ENCODE measurements at regions not wholly inside any gene's neighbourhood (a gene's known extent, or its start where the extent isn't known, plus 50 kb on each side); places are given as distances from the start of the nearest gene placed in this dataset.

GRCh38 chr14:65360144-65360784 is 52.3 kb upstream of the FUT8 start:
- no peak for TF ChIP-seq CTCF (IDR thresholded peaks at IDR 0.05)
- TF ChIP-seq POLR2A (IDR thresholded peaks at IDR 0.05): no peak
